ENCODE measurements at regions not wholly inside any gene's neighbourhood (a gene's known extent, or its start where the extent isn't known, plus 50 kb on each side); places are given as distances from the start of the nearest gene placed in this dataset.

- H3K27ac ChIP-seq, result no peak overlapping the region
- no peak for TF ChIP-seq CTCF (IDR thresholded peaks at IDR 0.05)
- no peak for TF ChIP-seq POLR2A (IDR thresholded peaks at IDR 0.05)
- TF ChIP-seq EP300 (IDR thresholded peaks at IDR 0.05; ENCODE audit: low read depth), result no peak
- TF ChIP-seq POLR2AphosphoS5 (IDR thresholded peaks at IDR 0.05), result no peak
- H3K9me3 ChIP-seq, result no peaks in the 10 kb centered on the region
- intact Hi-C loops (cut with DNase I; ENCODE audit: low total_unique reads), result no loop called here
- no peak for DNase-seq
- 57 to 66% methylated on average over 4 to 6 of the region's 6 CpGs for WGBS, 2 donors (ENCODE audit: low coverage in 1 of 2)
- H3K27me3 ChIP-seq, result no peaks in the 10 kb centered on the region
- H3K4me1 ChIP-seq, result no peaks in the 10 kb centered on the region
- no peak overlapping the region for H3K4me3 ChIP-seq
- no peaks in the 10 kb centered on the region for H3K36me3 ChIP-seq
- in situ Hi-C loops (cut with MboI; ENCODE audit: low pct_ligation_motif_present in 1 of 4, low pct_unique_long_range_greater_than_20kb in 1 of 4, low sequenced_read_pairs in 3 of 4), result no loop called here
Observed at GRCh38 chr10:33126742-33127141, 168.7 kb upstream of the ITGB1 start.

GRCh38 chr10:33125522-33126517 lies 167.8 kb upstream of the ITGB1 start:
- H3K27ac ChIP-seq, result no peak overlapping the region
- H3K27me3 ChIP-seq, result no peaks in the 10 kb centered on the region
- TF ChIP-seq CTCF (IDR thresholded peaks at IDR 0.05) (no peak), EP300 (IDR thresholded peaks at IDR 0.05; ENCODE audit: low read depth) (no peak), POLR2A (IDR thresholded peaks at IDR 0.05) (no peak), POLR2AphosphoS5 (IDR thresholded peaks at IDR 0.05) (no peak)
- H3K4me3 ChIP-seq, result no peak overlapping the region
- WGBS, 2 donors (ENCODE audit: low coverage in 1 of 2), result 77 to 82% methylated on average over 8 to 15 of the region's 15 CpGs
- intact Hi-C loops (cut with DNase I; ENCODE audit: low total_unique reads), result no loop called here
- no peaks in the 10 kb centered on the region for H3K36me3 ChIP-seq
- in situ Hi-C loops (cut with MboI; ENCODE audit: low pct_ligation_motif_present in 1 of 4, low pct_unique_long_range_greater_than_20kb in 1 of 4, low sequenced_read_pairs in 3 of 4), result no loop called here
- no peaks in the 10 kb centered on the region for H3K9me3 ChIP-seq
- H3K4me1 ChIP-seq, result no peaks in the 10 kb centered on the region
- no peak for DNase-seq

- H3K4me3 ChIP-seq, result no peak overlapping the region
- DNase-seq, result no peak
- H3K36me3 ChIP-seq, result no peaks in the 10 kb centered on the region
- H3K9me3 ChIP-seq, result no peaks in the 10 kb centered on the region
- intact Hi-C loops (cut with DNase I; ENCODE audit: low total_unique reads) (no loop called here), in situ Hi-C loops (cut with MboI; ENCODE audit: low pct_ligation_motif_present in 1 of 4, low pct_unique_long_range_greater_than_20kb in 1 of 4, low sequenced_read_pairs in 3 of 4) (no loop called here)
- H3K27ac ChIP-seq, result no peak overlapping the region
- no peaks in the 10 kb centered on the region for H3K27me3 ChIP-seq
- WGBS, 2 donors (ENCODE audit: low coverage in 1 of 2), result 85 to 92% methylated on average over 4 to 5 of the region's 5 CpGs
- H3K4me1 ChIP-seq, result no peaks in the 10 kb centered on the region
- TF ChIP-seq POLR2A (IDR thresholded peaks at IDR 0.05), result no peak
- TF ChIP-seq POLR2AphosphoS5 (IDR thresholded peaks at IDR 0.05), result no peak
- no peak for TF ChIP-seq CTCF (IDR thresholded peaks at IDR 0.05)
- no peak for TF ChIP-seq EP300 (IDR thresholded peaks at IDR 0.05; ENCODE audit: low read depth)
Observed at GRCh38 chr10:33125111-33125510, 167.1 kb upstream of the ITGB1 start.

GRCh38 chr10:33123680-33124079 lies 165.7 kb upstream of the ITGB1 start:
- no peak overlapping the region for H3K4me3 ChIP-seq
- H3K36me3 ChIP-seq, result no peaks in the 10 kb centered on the region
- no peaks in the 10 kb centered on the region for H3K27me3 ChIP-seq
- WGBS, 2 donors (ENCODE audit: low coverage in 1 of 2), result 92% methylated on average over 2 of the region's 2 CpGs; no CpG with 5 or more reads in 1 of the 2 donors
- intact Hi-C loops (cut with DNase I; ENCODE audit: low total_unique reads) (no loop called here), in situ Hi-C loops (cut with MboI; ENCODE audit: low pct_ligation_motif_present in 1 of 4, low pct_unique_long_range_greater_than_20kb in 1 of 4, low sequenced_read_pairs in 3 of 4) (no loop called here)
- DNase-seq, result no peak
- no peak overlapping the region for H3K27ac ChIP-seq
- H3K4me1 ChIP-seq, result no peaks in the 10 kb centered on the region
- TF ChIP-seq CTCF (IDR thresholded peaks at IDR 0.05) (no peak), POLR2AphosphoS5 (IDR thresholded peaks at IDR 0.05) (no peak), POLR2A (IDR thresholded peaks at IDR 0.05) (no peak), EP300 (IDR thresholded peaks at IDR 0.05; ENCODE audit: low read depth) (no peak)
- H3K9me3 ChIP-seq, result no peaks in the 10 kb centered on the region
